Activated T-cell treated with anti-CD3 and anti-CD28 coated beads, Interleukin-2, amount 50 U/mL, for 72 hours (primary cell): ENCODE measurements at regions not wholly inside any gene's neighbourhood (a gene's known extent, or its start where the extent isn't known, plus 50 kb on each side); places are given as distances from the start of the nearest gene placed in this dataset.

Experiments used
- ATAC-seq, 2 donors: fragments of 150-1000 bp; cut with Tn5 transposase; replicated peaks in 1 of 2; 2 replicates each; pipeline ENCODE4 v1.10.0; 2021; ENCODE audit warnings: moderate library complexity in 2 of 2, mild to moderate bottlenecking in 1 of 2
- DNase-seq, 2 donors: peaks; one replicate each; pipeline ENCODE4 v3.0.0; 2021 to 2022; ENCODE audit warnings: mixed read lengths in 1 of 2
- H3K27ac Mint-ChIP-seq: one replicate; pipeline ENCODE4 v1.8.0; 2022; ENCODE audit warnings: mild to moderate bottlenecking, moderate library complexity, mixed read lengths
- H3K27me3 Mint-ChIP-seq: one replicate; pipeline ENCODE4 v1.8.0; 2022; ENCODE audit warnings: low read depth, mixed read lengths
- H3K36me3 Mint-ChIP-seq, 2 donors: one replicate each; pipeline ENCODE4 v1.8.0; 2022; ENCODE audit warnings: mixed read lengths in 2 of 2, mild to moderate bottlenecking in 1 of 2; ENCODE audit not compliant: insufficient read depth in 2 of 2
- H3K4me1 Mint-ChIP-seq: one replicate; pipeline ENCODE4 v1.8.0; 2022; ENCODE audit warnings: low read depth, mixed read lengths
- H3K4me3 Mint-ChIP-seq, 2 donors: one replicate each; pipeline ENCODE4 v1.8.0; 2022; ENCODE audit warnings: mild to moderate bottlenecking in 2 of 2, mixed read lengths in 2 of 2, moderate library complexity in 2 of 2
- H3K9me3 Mint-ChIP-seq, 2 donors: one replicate each; pipeline ENCODE4 v1.8.0; 2022; ENCODE audit warnings: mixed read lengths in 2 of 2

- no peak overlapping the region for H3K4me3 Mint-ChIP-seq
- DNase-seq = no peak
- no peak for ATAC-seq
- no peaks in the 10 kb centered on the region for H3K36me3 Mint-ChIP-seq
- peaks cover 6% of the 10 kb centered on the region for H3K4me1 Mint-ChIP-seq
- no peak overlapping the region for H3K27ac Mint-ChIP-seq
- no peaks in the 10 kb centered on the region for H3K9me3 Mint-ChIP-seq
- H3K27me3 Mint-ChIP-seq = no peaks in the 10 kb centered on the region
Measured at GRCh38 chr4:138828926-138829325, 186.7 kb upstream of the NOCT start.

GRCh38 chr4:138826754-138827153 lies 188.8 kb upstream of the NOCT start:
- H3K9me3 Mint-ChIP-seq = no peaks in the 10 kb centered on the region
- DNase-seq (no peak), ATAC-seq (no peak)
- no peak overlapping the region for H3K27ac Mint-ChIP-seq
- no peak overlapping the region for H3K4me3 Mint-ChIP-seq
- no peaks in the 10 kb centered on the region for H3K27me3 Mint-ChIP-seq
- H3K36me3 Mint-ChIP-seq = no peaks in the 10 kb centered on the region
- no peaks in the 10 kb centered on the region for H3K4me1 Mint-ChIP-seq

- ATAC-seq = no peak
- Mint-ChIP-seq H3K4me1 (no peaks in the 10 kb centered on the region), H3K4me3 (no peak overlapping the region), H3K9me3 (no peaks in the 10 kb centered on the region), H3K27ac (no peak overlapping the region), H3K36me3 (no peaks in the 10 kb centered on the region), H3K27me3 (no peaks in the 10 kb centered on the region)
- DNase-seq = no peak
Measured at GRCh38 chr4:138826322-138826721, 189.3 kb upstream of the NOCT start.

- H3K36me3 Mint-ChIP-seq = no peaks in the 10 kb centered on the region
- H3K27ac Mint-ChIP-seq = no peak overlapping the region
- no peaks in the 10 kb centered on the region for H3K4me1 Mint-ChIP-seq
- no peak overlapping the region for H3K4me3 Mint-ChIP-seq
- DNase-seq (no peak), ATAC-seq (no peak)
- no peaks in the 10 kb centered on the region for H3K27me3 Mint-ChIP-seq
- H3K9me3 Mint-ChIP-seq = no peaks in the 10 kb centered on the region
Measured at GRCh38 chr4:138821331-138821730, 194.2 kb upstream of the NOCT start.

GRCh38 chr4:138816875-138817274 lies 198.7 kb upstream of the NOCT start:
- Mint-ChIP-seq H3K27me3 (peaks cover 5% of the 10 kb centered on the region), H3K4me1 (no peaks in the 10 kb centered on the region), H3K9me3 (no peaks in the 10 kb centered on the region), H3K4me3 (no peak overlapping the region), H3K36me3 (no peaks in the 10 kb centered on the region), H3K27ac (no peak overlapping the region)
- no peak for ATAC-seq
- no peak for DNase-seq

- H3K9me3 Mint-ChIP-seq = no peaks in the 10 kb centered on the region
- peaks cover 6% of the 10 kb centered on the region for H3K27me3 Mint-ChIP-seq
- H3K4me1 Mint-ChIP-seq = no peaks in the 10 kb centered on the region
- DNase-seq (no peak), ATAC-seq (no peak)
- no peak overlapping the region for H3K4me3 Mint-ChIP-seq
- H3K36me3 Mint-ChIP-seq = no peaks in the 10 kb centered on the region
- H3K27ac Mint-ChIP-seq = no peak overlapping the region
Measured at GRCh38 chr4:138815811-138816210, 199.8 kb upstream of the NOCT start.

GRCh38 chr4:138805736-138806135 lies 209.8 kb upstream of the NOCT start:
- Mint-ChIP-seq H3K27me3 (peaks cover 24% of the 10 kb centered on the region), H3K4me1 (no peaks in the 10 kb centered on the region), H3K9me3 (no peaks in the 10 kb centered on the region), H3K27ac (no peak overlapping the region), H3K4me3 (no peak overlapping the region), H3K36me3 (no peaks in the 10 kb centered on the region)
- DNase-seq (no peak), ATAC-seq (no peak)

- H3K9me3 Mint-ChIP-seq = no peaks in the 10 kb centered on the region
- H3K36me3 Mint-ChIP-seq = no peaks in the 10 kb centered on the region
- DNase-seq (no peak), ATAC-seq (no peak)
- H3K4me3 Mint-ChIP-seq = no peak overlapping the region
- peaks cover 23% of the 10 kb centered on the region for H3K27me3 Mint-ChIP-seq
- no peaks in the 10 kb centered on the region for H3K4me1 Mint-ChIP-seq
- H3K27ac Mint-ChIP-seq = no peak overlapping the region
Measured at GRCh38 chr4:138804711-138805110, 210.9 kb upstream of the NOCT start.

- Mint-ChIP-seq H3K27ac (no peak overlapping the region), H3K4me3 (no peak overlapping the region), H3K4me1 (no peaks in the 10 kb centered on the region), H3K27me3 (peaks cover 19% of the 10 kb centered on the region), H3K36me3 (no peaks in the 10 kb centered on the region), H3K9me3 (no peaks in the 10 kb centered on the region)
- ATAC-seq (no peak), DNase-seq (no peak)
Measured at GRCh38 chr4:138803051-138803450, 212.5 kb upstream of the NOCT start.

- DNase-seq (no peak), ATAC-seq (no peak)
- H3K36me3 Mint-ChIP-seq = no peaks in the 10 kb centered on the region
- no peak overlapping the region for H3K4me3 Mint-ChIP-seq
- H3K4me1 Mint-ChIP-seq = no peaks in the 10 kb centered on the region
- peaks cover 19% of the 10 kb centered on the region for H3K27me3 Mint-ChIP-seq
- H3K9me3 Mint-ChIP-seq = no peaks in the 10 kb centered on the region
- H3K27ac Mint-ChIP-seq = no peak overlapping the region
Measured at GRCh38 chr4:138802499-138802898, 213.1 kb upstream of the NOCT start.

GRCh38 chr4:138800421-138800820 lies 215.2 kb upstream of the NOCT start:
- no peak overlapping the region for H3K27ac Mint-ChIP-seq
- ATAC-seq = no peak
- H3K4me1 Mint-ChIP-seq = no peaks in the 10 kb centered on the region

GRCh38 chr4:138798404-138798803 lies 217.2 kb upstream of the NOCT start:
- Mint-ChIP-seq H3K36me3 (no peaks in the 10 kb centered on the region), H3K27ac (no peak overlapping the region), H3K4me3 (no peak overlapping the region), H3K4me1 (no peaks in the 10 kb centered on the region), H3K9me3 (no peaks in the 10 kb centered on the region), H3K27me3 (peaks cover 10% of the 10 kb centered on the region)
- no peak for DNase-seq
- no peak for ATAC-seq

More at GRCh38 chr4:138800421-138800820, 215.2 kb upstream of the NOCT start:
- H3K9me3 Mint-ChIP-seq = no peaks in the 10 kb centered on the region
- H3K36me3 Mint-ChIP-seq = no peaks in the 10 kb centered on the region
- peaks cover 12% of the 10 kb centered on the region for H3K27me3 Mint-ChIP-seq
- no peak for DNase-seq
- H3K4me3 Mint-ChIP-seq = no peak overlapping the region

GRCh38 chr4:138797646-138798045 lies 217.9 kb upstream of the NOCT start:
- ATAC-seq (no peak), DNase-seq (no peak)
- H3K9me3 Mint-ChIP-seq = no peaks in the 10 kb centered on the region
- H3K27ac Mint-ChIP-seq = no peak overlapping the region
- H3K4me1 Mint-ChIP-seq = no peaks in the 10 kb centered on the region
- no peaks in the 10 kb centered on the region for H3K36me3 Mint-ChIP-seq
- no peak overlapping the region for H3K4me3 Mint-ChIP-seq
- peaks cover 6% of the 10 kb centered on the region for H3K27me3 Mint-ChIP-seq

- Mint-ChIP-seq H3K4me1 (no peaks in the 10 kb centered on the region), H3K4me3 (no peak overlapping the region), H3K9me3 (no peaks in the 10 kb centered on the region), H3K27me3 (peaks cover 6% of the 10 kb centered on the region), H3K36me3 (no peaks in the 10 kb centered on the region), H3K27ac (no peak overlapping the region)
- DNase-seq (no peak), ATAC-seq (no peak)
Measured at GRCh38 chr4:138796761-138797160, 218.8 kb upstream of the NOCT start.
